COLO829 (cell line): ENCODE measurements at regions not wholly inside any gene's neighbourhood (a gene's known extent, or its start where the extent isn't known, plus 50 kb on each side); places are given as distances from the start of the nearest gene placed in this dataset.
"Not testable (repeated sequence)": the region's sequence is repeated elsewhere in the genome, so short reads cannot be mapped to it uniquely, and the experiment has no call there.

Source experiments
- DNase-seq: peaks from one replicate; pipeline ENCODE4 v3.0.0; 2012; ENCODE audit warnings: low spot score

DNA sequence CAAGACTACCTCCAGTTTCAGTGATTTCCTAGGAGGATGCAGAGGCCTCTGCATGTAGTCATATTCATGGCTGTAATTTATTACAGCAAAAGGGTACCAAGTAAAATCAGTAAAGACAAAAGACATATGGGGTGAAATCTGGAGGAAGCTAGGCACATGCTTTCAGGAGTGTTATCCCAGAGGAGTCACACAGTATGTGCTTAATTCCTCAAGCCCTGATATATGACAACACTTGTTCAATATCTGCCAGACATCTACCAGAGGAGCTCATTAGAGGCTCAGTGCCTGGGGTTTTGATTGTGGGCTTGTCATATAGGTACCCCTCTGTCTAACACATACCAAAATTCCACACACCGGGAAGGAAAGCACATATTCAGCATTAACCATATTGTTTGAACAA, 283.8 kb downstream of the CXCL12 start:
- no peak for DNase-seq

DNA sequence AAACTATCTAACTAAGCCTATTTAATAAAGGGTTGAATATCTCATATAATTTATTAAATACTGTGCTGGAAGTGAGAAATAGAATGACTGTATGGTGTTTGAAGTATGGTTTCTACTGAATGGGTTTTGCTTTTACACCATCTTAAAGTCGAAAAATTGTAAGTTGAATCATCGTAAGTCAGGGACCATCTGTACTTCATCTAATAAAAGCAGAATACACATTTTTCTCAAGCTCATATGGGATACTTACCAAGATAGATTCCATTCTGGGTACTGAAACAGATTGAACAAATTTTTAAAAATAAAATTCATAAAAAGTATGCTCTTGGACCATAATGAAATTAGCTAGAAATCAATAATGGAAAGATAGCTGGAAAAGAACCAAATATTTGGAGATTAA, 285.4 kb downstream of the CXCL12 start:
- DNase-seq = no peak

DNA sequence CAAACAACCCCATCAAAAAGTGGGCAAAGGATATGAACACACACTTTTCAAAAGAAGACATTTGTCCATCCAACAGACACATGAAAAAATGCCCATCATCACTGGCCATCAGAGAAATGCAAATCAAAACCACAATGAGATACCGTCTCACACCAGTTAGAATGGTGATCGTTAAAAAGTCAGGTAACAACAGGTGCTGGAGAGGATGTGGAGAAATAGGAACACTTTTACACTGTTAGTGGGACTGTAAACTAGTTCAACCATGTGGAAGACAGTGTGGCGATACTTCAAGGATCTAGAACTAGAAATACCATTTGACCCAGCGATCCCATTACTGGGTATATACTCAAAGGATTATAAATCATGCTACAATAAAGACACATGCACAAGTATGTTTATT, 288.7 kb downstream of the CXCL12 start:
- not testable (repeated sequence) for DNase-seq

DNA sequence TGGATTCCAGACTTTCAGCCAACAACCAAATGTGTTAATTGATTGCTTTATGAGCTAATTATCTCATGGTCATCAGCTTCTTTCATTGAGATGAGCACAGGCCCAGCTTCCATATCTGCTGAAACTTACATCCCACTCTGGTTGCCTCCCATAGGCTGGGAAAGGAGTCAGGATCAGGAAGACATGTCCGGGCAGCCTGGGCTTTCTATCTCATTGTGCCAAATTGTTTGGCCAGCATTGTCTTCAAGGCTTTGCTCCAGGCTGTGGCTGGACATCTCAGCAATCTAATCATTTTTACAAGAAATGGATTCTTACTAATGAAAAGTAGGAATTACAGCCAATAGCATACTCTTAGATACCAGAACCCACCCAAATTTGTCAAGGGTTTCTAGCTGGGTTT, 295.2 kb downstream of the CXCL12 start:
- no peak for DNase-seq

GRCh38 chr10:44087403-44087802, 297.5 kb downstream of the CXCL12 start:
- DNase-seq = no peak

DNA sequence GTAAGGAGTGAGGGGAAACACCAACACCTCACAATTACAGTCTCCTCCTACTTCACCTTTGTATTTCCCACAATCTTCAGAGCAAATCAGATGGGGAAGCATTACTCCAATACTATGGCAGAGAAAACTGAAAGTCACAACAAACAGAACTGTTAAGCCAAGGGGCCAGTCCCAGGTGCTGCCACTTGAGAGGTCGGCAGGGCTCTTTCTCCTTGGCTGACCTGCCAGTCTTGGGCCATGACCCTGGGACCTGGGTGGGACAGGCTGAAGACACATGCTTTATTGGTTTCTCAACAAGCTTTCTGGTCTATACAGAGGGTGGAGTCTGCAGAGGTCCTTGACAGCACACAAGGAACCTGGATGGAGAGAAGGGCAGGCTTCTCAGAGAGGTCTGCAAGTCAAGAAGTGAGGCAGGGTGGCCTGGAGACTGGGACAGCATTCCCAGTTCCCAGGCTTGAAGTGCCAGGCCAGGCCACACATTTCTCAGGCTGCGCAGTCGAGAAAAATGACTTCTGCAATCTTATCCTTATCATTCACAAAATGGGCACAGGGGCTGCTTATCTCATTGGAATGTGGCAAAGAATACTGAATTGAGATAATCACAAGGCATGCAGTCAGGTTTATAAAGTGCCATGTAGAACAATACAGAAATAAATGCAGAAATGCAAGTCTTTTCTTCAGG, 301.0 kb downstream of the CXCL12 start:
- no peak for DNase-seq

GRCh38 chr10:44071479-44071878, 313.4 kb downstream of the CXCL12 start:
- DNase-seq = no peak

DNA sequence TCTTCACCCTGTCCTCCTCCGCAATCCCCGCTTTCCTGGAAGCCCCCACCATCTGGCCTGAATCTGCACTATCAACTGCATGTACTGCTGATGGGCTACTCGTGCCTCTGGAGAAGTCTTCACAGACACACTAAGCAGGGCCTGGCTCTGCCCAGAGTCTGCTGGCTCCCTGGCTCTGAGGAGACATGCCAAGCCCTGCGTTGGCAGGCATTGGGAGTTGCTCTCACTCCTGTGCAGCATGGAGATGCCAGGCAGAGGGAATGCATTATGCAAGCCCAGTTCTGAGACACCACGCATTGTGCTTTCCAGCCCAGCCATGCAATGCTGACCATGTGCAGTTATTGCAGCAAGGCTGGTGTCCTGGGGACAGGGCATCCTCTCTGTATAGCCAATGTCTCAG, 314.6 kb downstream of the CXCL12 start:
- no peak for DNase-seq

GRCh38 chr10:44069573-44069972, 315.3 kb downstream of the CXCL12 start:
- no peak for DNase-seq

GRCh38 chr10:44068716-44069482, 316.0 kb downstream of the CXCL12 start:
- DNase-seq = no peak

- DNase-seq = no peak
Measured at GRCh38 chr10:44067432-44067831, 317.5 kb downstream of the CXCL12 start.

GRCh38 chr10:44066527-44067255, 318.2 kb downstream of the CXCL12 start:
- no peak for DNase-seq

- DNase-seq = no peak
Measured at GRCh38 chr10:44065788-44066526, 318.9 kb downstream of the CXCL12 start.

GRCh38 chr10:44064987-44065787, 319.7 kb downstream of the CXCL12 start:
- DNase-seq = no peak

DNA sequence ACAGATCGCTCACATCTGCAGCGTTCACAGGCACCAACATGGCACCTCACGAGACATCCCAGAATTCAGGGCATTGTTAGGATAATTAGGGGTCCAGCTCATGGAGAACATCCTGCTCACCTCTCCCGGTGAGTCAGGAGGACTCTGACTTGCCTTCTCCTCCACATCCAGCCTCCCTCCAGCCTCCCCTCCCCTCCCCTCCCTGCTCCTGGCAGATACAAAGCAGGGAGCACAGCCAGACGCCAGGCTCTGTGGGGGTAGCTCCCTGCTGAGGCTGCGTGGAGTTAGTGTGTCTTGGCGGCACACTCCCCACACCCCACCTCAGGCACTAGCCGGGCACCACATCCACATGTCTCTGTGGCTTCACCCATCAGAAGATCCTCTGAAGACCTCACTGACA, 320.6 kb downstream of the CXCL12 start:
- no peak for DNase-seq

GRCh38 chr10:44063686-44064085, 321.2 kb downstream of the CXCL12 start:
- no peak for DNase-seq

GRCh38 chr10:44060719-44061118, 324.2 kb downstream of the CXCL12 start:
- DNase-seq = no peak

- no peak for DNase-seq
Measured at GRCh38 chr10:44060221-44060620, 324.7 kb downstream of the CXCL12 start.

- DNase-seq = no peak
Measured at GRCh38 chr10:44058259-44058658, 326.6 kb downstream of the CXCL12 start.

GRCh38 chr10:44056967-44057805, 327.7 kb downstream of the CXCL12 start:
- DNase-seq = no peak

DNA sequence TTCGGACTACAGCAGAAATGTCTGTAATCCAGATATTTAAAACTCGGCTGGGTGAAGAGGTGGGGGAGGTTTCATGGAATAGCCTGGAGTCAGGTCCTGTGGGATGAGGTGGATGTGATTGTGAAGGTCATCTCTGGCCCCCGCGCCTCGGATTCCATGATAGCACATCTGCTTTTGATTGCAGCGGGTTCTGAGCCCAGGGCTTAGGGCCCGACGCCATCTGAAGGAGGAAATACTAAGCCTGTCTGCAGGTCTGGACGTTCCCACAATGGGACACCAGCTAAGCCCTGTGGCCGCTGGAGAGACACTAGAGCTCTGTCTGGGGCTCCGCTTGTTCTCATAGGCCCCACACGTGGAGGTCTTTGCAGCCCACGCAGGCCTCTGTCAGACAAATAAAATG, 328.7 kb downstream of the CXCL12 start:
- DNase-seq = no peak
